Epithelial cell of prostate (primary cell): ENCODE measurements at regions not wholly inside any gene's neighbourhood (a gene's known extent, or its start where the extent isn't known, plus 50 kb on each side); places are given as distances from the start of the nearest gene placed in this dataset.
"Not testable (repeated sequence)": the region's sequence is repeated elsewhere in the genome, so short reads cannot be mapped to it uniquely, and the experiment has no call there.

Experiments used
- DNase-seq: peaks from one replicate; pipeline ENCODE4 v3.0.0-alpha.2; 2011; ENCODE audit warnings: low read depth, low spot score
- H3K27ac ChIP-seq: fragments of 450-650 bp; 2 replicates; pipeline ENCODE4 v1.5.1; 2017; ENCODE audit warnings: mild to moderate bottlenecking

- no peak overlapping the region for H3K27ac ChIP-seq
- DNase-seq: no peak
These were observed 891.5 kb downstream of the NLGN4X start for GRCh38 chrX:5337160-5337559.

GRCh38 chrX:5324546-5324945 is 904.1 kb downstream of the NLGN4X start:
- DNase-seq: no peak

GRCh38 chrX:5314148-5314547 is 914.5 kb downstream of the NLGN4X start:
- no peak for DNase-seq

More at GRCh38 chrX:5324546-5324945, 904.1 kb downstream of the NLGN4X start:
- no peak overlapping the region for H3K27ac ChIP-seq

GRCh38 chrX:5307416-5307815 is 921.3 kb downstream of the NLGN4X start:
- no peak for DNase-seq
- H3K27ac ChIP-seq: no peak overlapping the region

More at GRCh38 chrX:5314148-5314547, 914.5 kb downstream of the NLGN4X start:
- H3K27ac ChIP-seq: no peak overlapping the region

GRCh38 chrX:5306654-5307121 is 922.0 kb downstream of the NLGN4X start:
- H3K27ac ChIP-seq: no peak overlapping the region
- no peak for DNase-seq

- DNase-seq: no peak
These were observed 923.2 kb downstream of the NLGN4X start for GRCh38 chrX:5305452-5305851.

GRCh38 chrX:5295004-5295403 is 933.7 kb downstream of the NLGN4X start:
- no peak for DNase-seq
- no peak overlapping the region for H3K27ac ChIP-seq

More at GRCh38 chrX:5305452-5305851, 923.2 kb downstream of the NLGN4X start:
- H3K27ac ChIP-seq: no peak overlapping the region

- DNase-seq: no peak
- no peak overlapping the region for H3K27ac ChIP-seq
These were observed 938.0 kb downstream of the NLGN4X start for GRCh38 chrX:5290635-5291034.

GRCh38 chrX:5289949-5290348 is 938.7 kb downstream of the NLGN4X start:
- not testable (repeated sequence) for DNase-seq, H3K27ac ChIP-seq

- H3K27ac ChIP-seq: no peak overlapping the region
- DNase-seq: no peak
These were observed 949.8 kb downstream of the NLGN4X start for GRCh38 chrX:5278908-5279307.

GRCh38 chrX:5265324-5265850 is 963.3 kb downstream of the NLGN4X start:
- DNase-seq: no peak
- H3K27ac ChIP-seq: no peak overlapping the region

GRCh38 chrX:5250106-5250505 is 978.6 kb downstream of the NLGN4X start:
- H3K27ac ChIP-seq: no peak overlapping the region
- no peak for DNase-seq

- no peak overlapping the region for H3K27ac ChIP-seq
- DNase-seq: no peak
These were observed 986.4 kb downstream of the NLGN4X start for GRCh38 chrX:5242091-5242790.

- no peak overlapping the region for H3K27ac ChIP-seq
- no peak for DNase-seq
These were observed 991.9 kb downstream of the NLGN4X start for GRCh38 chrX:5236749-5237148.

GRCh38 chrX:5236096-5236495 is 992.6 kb downstream of the NLGN4X start:
- H3K27ac ChIP-seq: no peak overlapping the region
- no peak for DNase-seq

- no peak overlapping the region for H3K27ac ChIP-seq
- no peak for DNase-seq
These were observed 994.8 kb downstream of the NLGN4X start for GRCh38 chrX:5233830-5234229.

GRCh38 chrX:5220421-5220820 is 1008.2 kb downstream of the NLGN4X start:
- no peak for DNase-seq
- H3K27ac ChIP-seq: no peak overlapping the region

- no peak overlapping the region for H3K27ac ChIP-seq
- DNase-seq: no peak
These were observed 1033.9 kb downstream of the NLGN4X start for GRCh38 chrX:5194806-5195205.

GRCh38 chrX:5180135-5180741 is 1048.4 kb downstream of the NLGN4X start:
- no peak for DNase-seq
- no peak overlapping the region for H3K27ac ChIP-seq

- no peak overlapping the region for H3K27ac ChIP-seq
- no peak for DNase-seq
These were observed 1051.9 kb downstream of the NLGN4X start for GRCh38 chrX:5176766-5177165.

- no peak overlapping the region for H3K27ac ChIP-seq
- DNase-seq: no peak
These were observed 1065.0 kb downstream of the NLGN4X start for GRCh38 chrX:5163663-5164062.

GRCh38 chrX:5155301-5155700 is 1073.4 kb downstream of the NLGN4X start:
- no peak for DNase-seq
- H3K27ac ChIP-seq: no peak overlapping the region
